IPS DF 19.7 (cell line): ENCODE measurements at regions not wholly inside any gene's neighbourhood (a gene's known extent, or its start where the extent isn't known, plus 50 kb on each side); places are given as distances from the start of the nearest gene placed in this dataset.

ENCODE experiments used
- DNase-seq: peaks from one replicate; pipeline ENCODE4 v3.0.0-alpha.2; 2013; ENCODE audit warnings: low read depth, low spot score

DNA sequence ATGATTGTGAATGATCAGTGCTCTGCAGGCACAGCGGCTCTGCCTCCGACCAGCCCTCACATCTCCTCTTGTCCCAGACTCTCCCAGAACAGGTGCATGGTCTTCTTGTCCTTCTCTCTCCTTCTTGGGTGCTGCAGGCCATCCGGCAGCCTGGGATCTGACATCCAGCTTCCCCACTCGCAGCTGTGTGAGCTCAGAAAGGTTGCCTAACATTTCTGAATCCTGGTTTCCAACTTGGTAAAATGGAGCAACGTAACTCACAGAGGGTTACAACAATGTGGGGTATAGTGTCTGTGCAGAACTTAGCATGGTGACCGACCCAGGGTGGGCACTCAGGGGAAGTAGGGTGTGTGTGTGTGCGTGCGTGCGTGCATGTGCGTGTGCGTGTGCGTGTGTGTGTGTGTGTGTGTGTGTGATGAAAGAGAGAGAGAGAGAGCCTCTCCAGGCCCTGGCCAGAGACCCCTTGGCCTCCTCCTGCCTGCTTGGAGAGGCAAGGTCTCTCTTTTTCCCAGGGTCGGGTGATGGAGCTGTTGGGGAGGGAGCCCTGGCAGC lies 110.1 kb downstream of the SNX5 start:
- DNase-seq = no peak

- DNase-seq = no peak
These were observed 110.8 kb downstream of the SNX5 start for GRCh38 chr20:17857639-17858449.

DNA sequence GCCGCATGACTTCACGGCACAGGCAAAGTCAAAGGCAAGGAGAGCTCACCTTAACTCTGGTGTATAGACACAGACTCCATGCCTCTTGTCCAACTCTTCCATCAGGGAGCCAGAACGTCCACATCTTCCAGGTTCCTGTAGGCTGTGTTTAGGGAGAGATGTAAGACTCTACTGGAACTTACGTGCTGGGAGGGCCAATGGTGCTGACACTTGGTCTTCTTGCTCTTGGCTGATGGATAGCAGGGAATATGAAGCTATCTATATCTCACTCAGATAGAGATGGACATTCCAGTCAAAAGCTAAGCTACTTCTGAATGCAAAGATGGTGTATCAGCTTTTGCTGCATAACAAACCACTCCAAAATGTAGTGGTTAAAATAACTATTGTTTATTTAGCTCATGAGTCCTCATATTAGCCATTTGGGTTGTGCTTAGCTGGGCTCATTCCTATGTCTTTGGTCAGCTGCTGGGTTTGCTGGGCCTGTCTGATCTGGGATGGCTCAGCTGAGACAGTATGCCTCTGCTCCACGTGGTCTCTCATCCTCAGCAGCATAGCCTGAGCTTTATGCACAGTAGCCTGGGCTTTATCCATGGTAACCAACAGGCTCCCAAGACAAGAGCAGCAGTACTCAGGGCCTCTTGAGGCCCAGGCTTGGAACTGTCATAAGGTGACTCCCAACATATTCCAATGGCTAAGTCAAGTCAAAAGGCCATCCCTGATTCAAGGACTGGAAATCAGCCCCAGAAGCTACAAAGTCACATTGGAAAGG lies 111.6 kb downstream of the SNX5 start:
- DNase-seq = no peak

- no peak for DNase-seq
These were observed 112.5 kb downstream of the SNX5 start for GRCh38 chr20:17856024-17856564.

GRCh38 chr20:17854307-17854903 lies 114.2 kb downstream of the SNX5 start:
- no peak for DNase-seq

- no peak for DNase-seq
These were observed 116.3 kb downstream of the SNX5 start for GRCh38 chr20:17852323-17852722.

GRCh38 chr20:17850684-17851026 lies 117.9 kb downstream of the SNX5 start:
- DNase-seq = no peak

- DNase-seq = no peak
These were observed 118.5 kb downstream of the SNX5 start for GRCh38 chr20:17849901-17850683.

DNA sequence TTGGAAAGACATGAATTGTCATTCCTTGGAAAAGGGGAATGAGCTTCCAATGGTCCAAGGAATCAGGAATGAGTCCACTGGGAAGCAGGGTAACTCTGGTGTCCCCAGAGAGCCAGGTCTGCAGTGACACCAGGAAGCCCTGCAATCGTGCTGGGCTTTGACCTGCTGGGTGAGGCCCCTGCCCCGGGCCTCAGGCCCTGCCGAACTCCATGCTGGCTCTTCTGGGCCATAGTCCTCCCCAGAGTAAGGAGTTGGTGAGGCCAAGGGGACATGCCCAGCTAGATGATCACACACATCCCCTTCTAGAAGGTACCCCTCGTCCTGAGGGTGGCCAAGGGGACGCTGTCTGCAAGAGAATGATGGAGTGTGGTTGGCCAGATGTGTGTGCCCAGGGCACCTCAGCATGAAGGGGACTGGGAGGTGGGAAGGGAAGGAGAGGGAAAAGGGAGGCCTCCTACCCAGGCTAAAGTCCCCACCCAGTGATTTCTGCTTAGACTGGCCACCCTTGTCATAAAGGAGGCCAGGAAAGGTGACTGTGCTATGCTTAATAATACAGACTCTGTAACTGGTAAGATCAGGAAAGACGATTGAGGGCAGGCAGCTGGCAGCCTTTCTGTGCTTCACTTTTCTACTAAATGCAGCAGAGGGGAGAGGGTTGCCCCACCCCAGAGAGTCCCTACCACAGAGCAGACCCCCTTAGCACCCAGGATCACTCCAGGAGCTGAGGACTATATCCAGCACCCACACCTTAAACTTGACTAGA lies 119.3 kb downstream of the SNX5 start:
- no peak for DNase-seq

GRCh38 chr20:17848249-17849048 lies 120.1 kb downstream of the SNX5 start:
- no peak for DNase-seq

GRCh38 chr20:17845701-17846475 lies 122.7 kb downstream of the SNX5 start:
- no peak for DNase-seq

DNA sequence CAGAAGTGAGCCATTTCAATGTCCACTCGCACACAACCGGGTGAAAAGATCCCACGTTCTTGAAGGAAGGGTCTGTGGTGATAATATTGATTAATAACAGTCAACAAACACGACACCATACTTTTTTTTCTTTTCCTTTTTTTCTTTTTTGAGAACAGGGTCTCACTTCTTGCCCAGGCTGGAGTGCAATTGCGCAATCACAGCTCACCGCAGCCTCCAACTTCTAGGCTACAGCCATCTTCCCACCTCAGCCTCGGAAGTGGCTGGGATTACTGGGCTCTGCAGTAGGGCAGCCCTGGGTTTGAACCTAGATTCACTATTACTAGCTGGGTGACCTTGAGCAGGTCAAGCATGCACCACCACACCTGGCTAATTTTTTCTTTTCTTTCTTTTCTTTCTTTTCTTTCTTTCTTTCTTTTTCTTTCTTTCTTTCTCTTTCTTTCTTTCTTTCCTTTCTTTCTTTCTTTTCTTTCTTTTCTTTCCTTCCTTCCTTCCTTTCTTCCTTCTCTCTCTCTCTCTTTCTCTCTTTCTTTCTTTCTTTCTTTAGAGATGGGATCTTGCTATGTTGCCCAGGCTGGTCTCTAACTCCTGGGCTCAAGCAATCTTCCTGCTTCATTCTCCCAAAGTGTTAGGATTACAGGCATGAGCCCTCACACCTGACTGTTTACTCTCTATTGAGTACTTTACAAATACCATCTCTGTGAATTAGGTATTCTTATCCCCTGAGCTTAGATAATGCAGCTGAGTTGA lies 123.9 kb downstream of the SNX5 start:
- no peak for DNase-seq

DNA sequence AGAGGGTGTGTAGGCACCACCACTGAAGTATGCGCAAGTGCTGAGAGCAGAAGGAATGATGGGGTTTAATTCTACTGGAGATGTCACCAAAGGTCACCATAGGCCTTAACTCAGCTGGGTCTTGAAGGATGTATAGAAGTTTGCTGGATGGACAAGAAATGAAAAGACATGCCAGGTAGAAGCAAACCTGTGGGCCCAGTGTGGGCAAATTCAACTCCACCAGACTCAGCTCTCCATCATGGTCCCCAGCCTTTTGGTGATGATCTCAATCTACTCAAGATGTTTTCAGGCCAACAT lies 124.5 kb downstream of the SNX5 start:
- DNase-seq = no peak

- DNase-seq = no peak
These were observed 125.1 kb downstream of the SNX5 start for GRCh38 chr20:17843246-17844132.

DNA sequence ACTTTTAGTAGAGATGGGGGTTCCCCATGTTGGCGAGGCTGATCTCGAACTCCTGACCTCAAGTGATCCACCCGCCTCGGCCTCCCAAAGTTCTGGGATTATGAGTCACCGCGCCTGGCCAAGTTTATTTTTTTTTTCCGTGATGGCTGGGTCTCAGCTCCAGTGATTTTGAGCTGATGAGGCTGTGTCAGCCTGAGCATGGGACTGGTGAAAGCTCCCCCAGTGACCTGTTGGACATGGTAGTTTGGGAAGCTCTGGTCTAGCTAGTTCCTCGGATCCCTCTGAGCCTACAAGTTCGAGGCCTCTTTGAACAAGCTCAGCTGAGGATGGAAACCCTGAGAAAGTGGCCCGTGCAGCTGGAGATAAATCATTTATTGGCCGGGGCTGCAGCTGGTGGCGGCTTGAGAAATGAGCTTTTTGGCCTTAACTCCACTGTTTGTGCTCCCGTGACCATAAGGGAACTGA lies 126.8 kb downstream of the SNX5 start:
- DNase-seq = no peak

DNA sequence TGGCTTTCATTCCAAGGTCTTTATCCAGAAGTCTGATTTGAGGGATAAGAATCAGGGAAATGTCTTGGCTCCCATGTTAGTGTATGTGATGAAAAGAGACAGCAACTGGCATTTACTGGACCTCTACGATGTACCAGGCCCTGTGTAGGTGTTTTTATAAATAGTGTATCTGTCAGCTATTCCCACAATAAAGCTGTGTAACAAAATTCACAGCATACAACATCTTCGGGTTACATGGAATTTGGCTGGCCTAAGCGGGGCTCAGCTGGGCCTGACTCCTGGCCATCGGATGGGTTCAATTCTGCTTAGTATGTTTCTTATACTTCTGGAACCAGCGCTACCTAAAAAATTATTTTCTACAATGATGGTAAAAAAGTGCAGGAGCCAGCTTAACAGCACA lies 128.2 kb downstream of the SNX5 start:
- DNase-seq = no peak

DNA sequence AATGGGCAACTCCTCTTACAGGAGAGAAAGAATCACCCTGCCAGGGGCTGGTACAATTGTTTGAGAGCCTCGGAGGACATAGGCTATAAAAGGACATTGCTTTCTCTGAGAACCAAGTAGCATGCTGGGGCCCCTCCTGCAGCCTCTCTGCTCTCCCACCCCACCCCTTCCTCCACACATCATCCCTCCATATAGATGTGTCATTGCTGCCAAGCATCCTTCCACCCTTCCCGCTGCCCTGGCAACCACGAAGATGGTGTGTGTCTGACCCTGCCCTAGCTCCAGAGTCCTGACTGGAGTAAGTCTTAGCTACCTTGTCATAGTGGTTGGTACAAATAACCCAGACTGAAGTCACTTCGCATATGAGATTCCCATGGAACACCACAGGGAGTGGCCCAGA lies 129.7 kb downstream of the SNX5 start:
- no peak for DNase-seq
